GM18873 (cell line): ENCODE measurements at regions not wholly inside any gene's neighbourhood (a gene's known extent, or its start where the extent isn't known, plus 50 kb on each side); places are given as distances from the start of the nearest gene placed in this dataset.
"Not testable (repeated sequence)": the region's sequence is repeated elsewhere in the genome, so short reads cannot be mapped to it uniquely, and the experiment has no call there.

Experiments used
- ATAC-seq: cut with Tn5 transposase; IDR thresholded peaks from one replicate; pipeline ENCODE4 v1.9.1; 2021; ENCODE audit warnings: mild to moderate bottlenecking, moderate library complexity, moderate number of reproducible peaks; ENCODE audit not compliant: unreplicated experiment, low FRiP score

DNA sequence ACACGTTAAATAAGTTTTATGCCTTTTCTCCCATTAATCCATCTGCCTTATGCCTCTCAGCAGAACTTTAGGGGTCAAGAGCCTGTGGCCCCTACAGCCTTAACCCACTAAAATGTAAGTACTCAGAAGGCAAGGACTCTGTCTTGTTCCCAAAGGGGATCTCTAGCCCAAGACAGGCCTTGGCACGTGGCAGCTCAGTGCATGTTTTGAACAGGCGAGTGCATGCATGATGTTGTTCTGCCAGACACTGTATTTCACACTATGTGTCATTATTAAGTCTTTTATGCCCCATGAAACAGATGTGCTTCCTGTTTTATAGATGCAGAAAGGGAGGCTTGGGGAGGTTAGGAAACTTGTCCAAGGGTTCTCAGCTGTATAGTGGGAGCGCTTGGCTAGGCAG, 102.8 kb downstream of the ETS2 start:
- ATAC-seq = no peak

DNA sequence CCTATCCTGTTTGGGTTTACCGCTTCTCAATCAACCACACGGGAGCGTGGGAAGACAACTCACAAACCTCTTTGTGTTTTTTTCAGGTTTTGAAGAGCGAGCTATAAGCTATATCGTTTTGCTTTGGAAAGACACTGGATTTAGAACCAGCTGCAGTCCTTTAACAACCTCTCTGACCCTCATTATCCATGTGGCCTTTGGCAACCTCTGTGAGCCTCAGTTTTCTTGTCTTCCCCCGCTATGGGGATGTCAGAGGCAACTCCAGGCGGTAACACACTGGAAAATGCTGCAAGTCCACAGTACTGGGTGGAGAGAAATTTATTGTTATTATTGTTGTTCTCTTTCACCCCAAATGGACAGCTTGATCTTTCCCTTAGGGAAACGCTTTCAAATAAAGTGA, 100.0 kb downstream of the ETS2 start:
- ATAC-seq = no peak

DNA sequence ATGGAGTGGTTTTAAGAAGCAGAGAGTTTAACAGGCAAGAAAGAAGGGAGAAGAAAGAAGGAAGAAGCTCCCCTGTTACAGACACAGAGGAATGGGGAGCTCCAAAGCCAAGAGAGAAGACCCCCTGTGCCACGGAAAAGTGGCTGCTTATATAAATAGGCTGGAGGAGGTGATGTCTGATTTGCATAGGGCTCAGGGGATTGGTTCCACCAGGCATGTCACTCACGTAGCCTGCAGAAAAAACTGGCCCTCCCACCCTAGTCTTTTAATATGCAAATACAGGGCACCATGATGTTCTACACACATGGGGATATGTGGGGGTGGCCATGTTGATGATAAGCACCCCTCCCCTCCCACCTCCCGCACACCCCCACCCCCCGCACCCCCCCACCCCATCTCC, 99.6 kb downstream of the ETS2 start:
- no peak for ATAC-seq

DNA sequence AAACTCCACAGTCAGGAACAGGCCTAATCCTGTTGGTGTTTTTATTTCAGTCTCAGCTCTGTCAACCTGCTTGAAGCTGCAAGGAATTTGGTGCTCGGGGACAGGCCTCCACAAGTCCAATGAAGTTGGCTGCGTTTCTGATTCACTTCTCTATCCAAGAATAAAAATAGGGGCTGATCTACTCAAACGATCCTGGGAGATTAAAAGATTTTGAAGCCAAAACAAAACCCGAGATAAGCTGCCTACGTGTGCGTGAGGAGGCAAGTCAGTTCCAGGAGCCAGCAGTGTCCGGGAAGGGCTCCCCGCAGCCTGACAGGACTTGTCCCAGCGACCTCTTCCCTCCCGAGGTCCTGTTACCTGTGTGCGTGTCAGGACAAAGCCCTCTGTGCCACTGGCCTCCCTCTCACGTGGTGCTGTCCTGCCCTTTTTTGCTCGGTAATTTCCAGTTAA, 98.0 kb downstream of the ETS2 start:
- no peak for ATAC-seq

DNA sequence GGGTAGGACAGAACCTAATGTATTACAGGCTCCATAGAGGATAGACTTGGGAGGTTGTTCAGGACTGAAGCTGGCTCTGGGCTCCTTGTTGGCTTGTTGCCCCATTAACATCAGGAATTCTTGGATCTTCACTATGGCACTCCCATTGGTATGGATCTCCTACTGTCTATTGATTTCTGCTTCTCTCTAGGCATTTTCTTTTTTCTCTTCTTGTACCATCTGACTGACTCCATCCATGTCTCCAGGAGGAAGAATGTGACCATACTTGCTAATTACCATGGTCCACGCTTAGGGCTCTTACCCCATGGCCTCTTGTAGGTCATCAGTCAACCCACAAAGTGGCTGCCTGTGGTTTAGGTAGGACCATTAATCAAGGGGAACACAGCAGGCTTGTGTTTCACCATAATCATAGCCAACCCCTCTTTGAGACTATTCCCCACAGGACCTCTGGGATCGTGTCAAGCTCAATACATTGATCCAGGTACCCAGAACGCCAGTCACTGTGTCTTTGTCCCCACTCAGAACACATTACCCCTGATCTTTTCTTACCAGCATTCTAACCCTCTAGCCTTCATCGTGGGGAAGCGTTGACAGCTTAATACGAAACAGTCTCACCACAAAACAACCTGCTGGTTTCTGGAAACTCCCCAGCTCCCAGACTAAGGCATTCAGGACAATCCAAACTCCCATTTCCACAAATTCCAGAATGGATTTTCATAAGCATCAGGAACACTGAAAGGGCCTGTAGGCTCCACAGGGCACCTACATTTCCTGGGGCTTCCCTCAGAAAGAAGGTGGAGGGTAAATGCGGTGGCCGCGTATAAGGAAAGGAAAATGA, 97.1 kb downstream of the ETS2 start:
- ATAC-seq = no peak

DNA sequence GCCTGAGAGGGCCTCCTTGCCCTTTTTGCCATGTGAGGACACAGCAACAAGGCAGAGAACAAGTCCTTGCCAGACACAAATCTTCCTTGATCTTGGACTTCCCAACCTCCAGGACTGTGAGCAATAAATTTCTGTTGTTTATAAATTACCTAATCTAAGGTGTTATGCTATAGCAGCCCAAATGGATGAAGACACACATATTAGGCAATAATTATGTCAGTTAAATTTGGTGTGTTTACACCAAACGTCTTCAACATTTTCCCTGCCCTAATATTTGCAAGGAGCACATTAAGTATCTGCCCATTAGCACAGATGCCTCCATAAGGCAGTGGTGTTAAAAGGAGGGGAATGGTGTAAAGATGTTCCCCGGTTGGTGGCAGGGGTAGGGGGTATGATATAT, 94.8 kb downstream of the ETS2 start:
- ATAC-seq = no peak

DNA sequence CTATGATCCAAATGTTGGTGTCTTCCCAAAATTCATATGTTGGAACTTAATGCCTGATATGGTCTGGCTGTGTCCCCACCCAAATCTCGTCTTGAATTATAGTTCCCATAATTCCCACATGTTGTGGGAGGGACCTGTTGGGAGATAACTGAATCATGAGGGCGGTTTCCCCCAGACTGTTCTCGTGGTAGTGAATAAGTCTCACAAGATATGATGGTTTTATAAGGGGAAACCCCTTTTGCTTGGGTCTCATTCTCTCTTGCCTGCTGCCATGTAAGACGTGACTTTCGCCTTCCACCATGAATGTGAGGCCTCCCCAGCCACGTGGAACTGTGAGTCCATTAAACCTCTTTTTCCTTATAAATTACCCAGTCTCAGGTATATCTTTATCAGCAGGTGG, 94.3 kb downstream of the ETS2 start:
- ATAC-seq = not testable (repeated sequence)

DNA sequence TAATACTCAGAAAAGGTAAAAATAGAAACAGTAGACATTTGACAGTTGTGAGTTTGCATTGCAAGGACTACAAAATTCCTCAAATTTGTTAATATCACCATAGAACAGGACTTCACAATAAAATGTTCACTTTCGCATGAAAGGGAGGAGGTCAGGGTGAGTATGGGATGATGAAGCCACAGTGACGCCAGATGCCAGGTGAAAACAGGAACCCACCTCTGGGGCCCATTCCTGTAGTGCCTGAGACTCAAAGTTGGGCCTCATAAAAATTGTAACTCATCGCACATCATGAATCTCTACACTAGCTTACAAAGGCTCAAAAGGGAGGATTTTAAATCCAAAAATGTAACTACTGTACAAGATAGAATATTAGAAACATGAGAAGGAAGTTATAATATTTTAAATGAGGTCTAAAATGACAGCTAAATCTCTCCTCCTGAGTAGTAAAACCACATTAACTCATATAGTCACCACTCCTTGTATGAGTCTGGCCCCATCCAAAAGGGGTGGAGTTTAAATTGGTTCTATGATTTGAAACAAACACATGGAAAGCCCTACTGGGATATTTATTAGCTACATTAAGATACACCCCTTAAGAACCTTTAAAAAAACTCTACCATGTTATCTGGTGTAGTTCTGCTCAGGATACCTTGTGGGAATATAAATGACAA, 93.7 kb downstream of the ETS2 start:
- ATAC-seq = no peak

DNA sequence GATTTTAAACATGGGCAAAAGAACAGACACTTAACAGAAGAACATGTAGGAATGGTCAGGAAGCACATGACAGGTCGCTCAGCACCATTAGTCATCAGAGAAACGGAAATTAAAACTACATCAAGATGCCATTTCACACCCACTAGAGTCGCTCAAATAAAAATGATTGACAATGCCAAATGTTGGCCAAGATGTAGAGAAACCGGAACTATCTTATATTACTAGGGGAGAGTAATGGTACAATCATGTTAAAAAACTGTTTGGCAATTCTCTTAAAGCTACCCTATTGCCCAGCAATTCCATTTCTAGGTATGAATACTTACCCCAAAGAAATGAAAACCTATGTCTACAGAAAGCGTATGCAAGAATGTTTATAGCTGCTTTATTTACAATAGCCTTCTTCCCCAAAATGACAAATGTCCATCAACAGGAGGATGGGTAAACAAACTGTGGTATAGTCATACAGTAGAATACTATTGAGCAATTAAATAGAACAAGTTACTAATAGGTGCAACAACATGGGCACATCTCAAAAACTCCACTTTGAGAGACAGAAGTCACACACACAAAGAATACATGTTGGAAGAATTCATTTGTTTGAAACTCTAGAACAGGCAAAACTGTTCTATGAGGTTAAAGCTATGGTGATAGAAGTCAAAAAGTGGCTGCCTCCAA, 92.8 kb downstream of the ETS2 start:
- no peak for ATAC-seq

DNA sequence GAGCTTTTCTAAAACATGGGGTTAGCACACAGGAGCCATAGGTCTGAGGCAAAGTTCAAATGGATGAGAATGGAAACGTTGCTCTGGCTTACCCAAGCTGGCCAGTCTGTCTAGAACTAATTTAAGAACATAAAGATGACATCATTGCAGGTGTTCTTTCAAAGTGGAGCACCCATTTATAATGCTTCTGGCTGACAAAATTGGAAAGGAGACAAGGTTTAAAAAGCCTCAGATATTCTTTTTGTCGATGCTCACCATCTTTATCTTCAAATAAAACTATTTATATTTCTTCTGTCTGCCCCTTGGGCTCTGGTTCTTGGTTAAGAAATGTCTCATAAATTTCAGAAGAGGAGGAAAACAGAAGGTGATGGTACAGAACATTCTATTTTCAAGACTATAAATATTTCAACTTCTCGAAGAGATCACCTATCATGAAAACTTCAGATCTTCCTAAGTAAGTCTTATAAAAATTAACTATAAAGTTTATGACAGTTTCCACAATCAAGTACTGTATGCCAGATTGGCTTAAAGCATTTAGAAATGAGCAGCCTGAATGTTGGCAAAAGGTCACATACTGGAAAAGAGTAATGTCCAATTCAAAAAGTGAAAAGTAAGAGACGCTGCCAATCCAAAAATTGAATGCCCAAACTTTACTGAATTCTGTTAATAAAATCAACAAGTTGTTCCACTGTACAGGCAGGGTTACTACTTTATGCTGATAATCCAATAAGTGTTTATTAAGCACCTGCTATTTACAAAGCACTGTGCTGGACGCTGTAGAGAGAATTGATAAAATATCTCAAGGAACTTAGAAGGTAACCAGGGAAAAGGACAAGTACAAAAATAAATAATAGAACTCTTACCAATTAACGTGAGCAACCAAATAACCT, 92.0 kb downstream of the ETS2 start:
- ATAC-seq = no peak

DNA sequence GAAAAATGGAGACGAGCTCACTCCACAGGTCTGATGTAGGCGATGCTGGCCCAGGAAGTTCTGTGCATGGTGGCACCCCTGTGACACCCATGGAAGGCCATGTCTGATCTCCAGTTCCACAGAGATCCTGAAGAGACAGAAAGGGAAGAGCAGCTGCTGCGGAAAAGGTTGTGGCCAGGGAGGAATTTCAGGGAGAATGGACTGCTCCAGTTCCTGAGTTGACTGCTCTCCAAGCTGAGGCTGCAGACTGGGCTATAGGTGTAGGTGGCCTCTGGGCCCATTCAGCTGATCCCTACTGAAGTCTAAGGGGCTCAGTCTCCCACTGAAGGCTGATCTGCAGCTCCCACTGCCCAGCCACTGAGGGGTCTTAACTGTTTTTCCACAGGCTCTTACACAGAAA, 89.2 kb downstream of the ETS2 start:
- no peak for ATAC-seq

DNA sequence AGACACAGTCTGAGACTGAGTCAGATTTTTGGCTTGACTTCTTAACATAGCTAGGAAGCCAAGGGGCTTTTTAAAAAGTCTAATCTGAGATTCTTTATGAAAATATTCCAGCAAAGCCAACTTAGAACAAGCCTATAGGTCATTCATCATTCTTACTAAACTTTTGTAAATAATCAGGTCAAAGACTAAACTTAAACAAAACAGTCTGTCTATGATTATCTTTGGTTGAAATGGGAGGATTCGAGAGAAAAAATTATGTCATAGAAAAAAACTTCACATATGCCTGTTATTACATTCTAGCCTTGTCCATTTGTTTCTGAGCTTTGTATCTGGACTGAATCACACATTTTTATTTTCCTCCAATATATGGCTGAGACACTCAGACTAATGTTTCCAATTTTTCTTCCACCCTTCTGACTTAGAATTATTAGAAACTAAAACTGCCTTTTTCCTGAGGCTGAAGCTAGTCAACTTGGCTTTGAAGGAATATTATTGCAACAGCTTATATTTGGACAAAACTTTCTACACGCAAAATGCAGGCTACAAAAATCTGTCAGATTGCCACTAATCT, 83.3 kb downstream of the ETS2 start:
- ATAC-seq = no peak

DNA sequence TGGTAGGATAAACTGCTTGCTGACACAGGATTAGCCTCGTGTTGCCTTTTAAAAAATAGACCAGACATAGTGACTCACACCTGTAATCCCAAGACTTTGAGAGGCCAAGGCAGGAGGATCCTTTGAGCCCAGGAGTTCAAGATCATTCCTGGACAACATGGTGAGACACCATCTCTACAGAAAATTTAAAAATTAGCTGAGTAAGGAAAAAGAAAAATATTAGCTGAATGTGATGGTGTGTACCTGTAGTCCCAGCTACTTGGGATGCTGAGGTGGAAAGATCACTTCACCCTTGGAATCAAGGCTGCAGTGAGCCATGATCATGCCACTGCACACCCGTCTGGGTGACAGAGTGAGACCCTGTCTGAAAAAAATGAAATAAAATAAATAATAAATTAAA, 82.0 kb downstream of the ETS2 start:
- ATAC-seq = no peak

DNA sequence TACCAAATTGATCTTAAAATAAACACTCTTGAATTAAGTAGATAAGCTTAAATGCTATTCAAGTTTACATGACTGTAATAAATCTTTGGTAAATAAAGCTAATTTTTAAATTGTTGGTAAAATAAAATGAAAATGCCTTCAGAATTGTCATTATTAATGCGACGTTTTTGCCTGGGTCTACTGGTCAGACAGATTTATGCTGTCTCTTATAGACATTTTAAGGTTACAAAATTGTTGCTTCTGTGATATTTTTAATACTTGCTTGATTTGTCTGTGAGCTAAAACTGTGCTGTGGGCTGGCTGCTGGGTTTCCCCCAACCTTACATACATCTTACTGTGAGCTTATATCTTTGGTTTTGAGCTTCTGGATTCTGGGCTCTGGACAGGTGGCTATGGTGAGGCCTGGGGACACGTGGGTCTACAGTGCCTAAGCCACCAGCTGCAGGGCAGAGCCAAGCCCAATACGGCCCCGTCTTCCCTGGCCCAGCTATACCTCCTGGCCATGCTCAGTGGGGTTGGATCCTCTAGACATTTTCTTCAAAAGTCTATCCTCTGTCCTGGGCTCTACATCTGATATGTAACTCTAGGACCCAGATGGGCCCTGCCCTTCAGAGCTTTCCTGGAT, 81.4 kb downstream of the ETS2 start:
- no peak for ATAC-seq

DNA sequence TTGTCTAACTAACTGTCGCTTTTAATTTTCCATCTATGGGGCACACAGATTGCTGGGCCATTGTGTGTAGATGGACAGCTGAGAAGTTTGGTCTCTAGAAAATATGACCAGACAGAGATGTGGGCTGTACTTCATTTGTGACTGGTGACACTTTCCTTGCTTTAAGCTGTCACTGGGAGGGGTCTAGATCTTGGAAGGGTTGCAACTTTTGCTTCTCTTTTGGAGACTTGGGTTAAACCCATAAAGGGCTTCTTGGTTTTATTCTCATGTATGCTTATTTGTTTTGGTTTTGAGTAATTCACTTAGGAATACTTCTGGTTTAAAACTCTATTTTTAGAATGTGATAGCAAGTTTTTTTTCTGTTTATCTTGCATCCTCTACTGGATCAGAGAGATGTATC, 80.2 kb downstream of the ETS2 start:
- ATAC-seq = no peak

DNA sequence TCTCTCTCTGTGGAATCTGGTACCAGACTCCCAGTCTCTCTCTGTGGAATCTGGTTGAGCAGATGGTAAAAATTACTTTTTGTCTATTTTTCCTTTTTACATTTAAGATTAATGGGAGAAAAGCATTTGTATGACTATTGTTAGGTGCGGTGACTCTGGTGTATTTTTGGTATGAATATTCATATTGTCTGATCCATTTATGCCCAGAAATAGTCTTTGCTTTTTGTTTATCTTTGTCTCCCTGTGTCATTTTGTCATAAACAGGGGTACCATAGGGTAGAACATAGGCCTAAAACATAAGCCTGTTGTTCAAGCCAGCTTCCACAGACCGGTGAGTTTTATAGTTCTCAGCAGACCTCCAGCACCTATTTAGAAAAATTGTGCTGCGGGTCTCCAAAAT, 78.7 kb downstream of the ETS2 start:
- no peak for ATAC-seq

DNA sequence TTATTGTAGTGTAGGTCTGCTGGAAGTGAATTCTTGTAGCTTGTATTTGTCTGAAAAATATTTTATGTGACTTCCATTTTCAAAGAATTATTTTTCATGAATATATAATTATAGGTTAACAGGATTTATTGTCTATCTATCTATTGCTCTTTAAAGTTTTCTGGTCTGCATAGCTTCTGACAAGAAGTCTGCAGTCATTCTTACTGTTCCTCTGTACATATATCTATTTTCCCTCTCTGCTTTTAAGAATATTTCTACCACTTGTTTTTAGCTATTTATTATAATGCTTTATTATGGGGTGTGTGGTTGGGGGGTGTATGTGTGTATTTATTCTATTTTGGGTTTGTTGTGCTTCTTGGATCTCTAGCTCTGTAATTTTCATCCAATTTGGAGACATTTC, 77.4 kb downstream of the ETS2 start:
- ATAC-seq = no peak

DNA sequence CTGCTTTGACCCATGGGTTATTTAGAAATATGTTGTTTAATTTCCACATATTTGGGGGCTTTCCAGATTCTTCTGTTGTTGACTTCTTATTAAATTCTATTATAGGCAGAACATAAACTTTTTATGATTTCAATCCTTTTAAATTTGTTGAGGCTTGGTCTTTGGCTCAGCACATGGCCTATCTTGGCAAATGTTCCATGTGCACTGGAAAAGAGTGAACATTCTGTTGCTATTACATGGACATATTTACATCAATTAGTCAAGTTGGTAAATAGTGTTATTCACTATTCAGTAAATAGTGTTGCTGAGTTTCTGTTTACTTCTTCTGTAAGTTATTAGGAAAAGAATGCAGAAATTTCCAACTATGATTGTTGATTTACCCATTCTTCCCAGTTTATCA, 75.4 kb downstream of the ETS2 start:
- no peak for ATAC-seq

DNA sequence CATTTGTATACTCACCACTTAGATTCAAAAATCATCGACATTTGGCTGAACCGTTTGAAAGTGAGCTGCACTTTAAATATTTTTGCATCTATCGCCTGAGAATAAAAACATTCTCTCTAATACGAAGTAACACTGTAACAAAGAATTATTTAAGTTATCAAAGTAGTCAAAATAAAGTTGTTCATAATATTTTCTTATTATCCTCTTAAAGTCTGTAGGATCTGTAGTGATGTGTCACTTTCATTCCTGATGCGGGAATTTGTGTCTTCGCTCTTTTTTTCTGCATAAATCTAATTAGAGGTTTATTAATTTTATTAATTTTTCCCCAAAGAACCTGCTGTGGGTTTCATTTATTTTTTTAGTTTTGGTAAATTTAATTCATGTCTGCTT, 74.8 kb downstream of the ETS2 start:
- ATAC-seq = no peak
